IMR-90 (cell line): ENCODE measurements at regions not wholly inside any gene's neighbourhood (a gene's known extent, or its start where the extent isn't known, plus 50 kb on each side); places are given as distances from the start of the nearest gene placed in this dataset.

Experiments used
- CEBPB ChIP-seq: IDR thresholded peaks from 2 replicates; pipeline ENCODE4 v1.6.1; 2012; ENCODE audit warnings: low read depth, low read length, improper control_type of control experiment
- FOS ChIP-seq: fragments of 150-350 bp; IDR thresholded peaks from 2 replicates; pipeline ENCODE4 v1.6.1; 2016; ENCODE audit warnings: low read depth, low read length

- TF ChIP-seq FOS (no peak), CEBPB (no peak)
Measured at GRCh38 chr10:94084344-94084743, 90.6 kb downstream of the PLCE1 start.
